OCI-LY3 (cell line): ENCODE measurements at regions not wholly inside any gene's neighbourhood (a gene's known extent, or its start where the extent isn't known, plus 50 kb on each side); places are given as distances from the start of the nearest gene placed in this dataset.
A peak's percentile ranks its signal among the peaks of the same experiment; 100 is the strongest.
"Not testable (repeated sequence)": the region's sequence is repeated elsewhere in the genome, so short reads cannot be mapped to it uniquely, and the experiment has no call there.

ENCODE experiments used
- H2AFZ ChIP-seq: fragments of 200-600, 300-600 bp; shearing (Covaris generic); 2 replicates; pipeline ENCODE4 v1.6.0; 2014; ENCODE audit warnings: antibody characterized with exemption, low read depth, low read length
- H3K27ac ChIP-seq: fragments of 200-600, 300-600 bp; sonication (generic); 2 replicates; pipeline ENCODE4 v1.5.1; 2014; ENCODE audit warnings: mild to moderate bottlenecking, low read length, moderate library complexity, mixed read lengths
- H3K27me3 ChIP-seq: fragments of 200-600, 300-600 bp; sonication (generic); 2 replicates; pipeline ENCODE4 v1.6.1; 2014; ENCODE audit warnings: low read depth, low read length, mixed read lengths
- H3K36me3 ChIP-seq: fragments of 200-600, 300-600 bp; sonication (generic); replicated peaks from 2 replicates; pipeline ENCODE3; 2014; ENCODE audit warnings: low read depth, low read length, mixed read lengths
- H3K4me1 ChIP-seq: fragments of 300-600, 200-600 bp; sonication (generic); 2 replicates; pipeline ENCODE4 v1.6.1; 2014; ENCODE audit warnings: low read length, mixed read lengths
- H3K4me2 ChIP-seq: fragments of 200-600, 300-600 bp; sonication (generic); 2 replicates; pipeline ENCODE4 v1.6.1; 2014; ENCODE audit warnings: low read length, mixed read lengths
- H3K4me3 ChIP-seq: fragments of 300-600, 200-600 bp; sonication (generic); 2 replicates; pipeline ENCODE4 v1.5.1; 2014; ENCODE audit warnings: antibody characterized with exemption, mild to moderate bottlenecking, low read length, moderate library complexity
- H3K79me2 ChIP-seq: fragments of 300-600, 200-600 bp; shearing (Covaris generic); 2 replicates; pipeline ENCODE4 v1.6.1; 2014; ENCODE audit warnings: mild to moderate bottlenecking, low read length, mixed read lengths
- H3K9ac ChIP-seq: fragments of 300-600, 200-600 bp; shearing (Covaris generic); 2 replicates; pipeline ENCODE4 v1.6.0; 2014; ENCODE audit warnings: mild to moderate bottlenecking, low read length, moderate library complexity
- H3K9me3 ChIP-seq: fragments of 200-600, 300-600 bp; shearing (Covaris generic); 2 replicates; pipeline ENCODE4 v1.6.1; 2014; ENCODE audit warnings: low read length, mixed read lengths; ENCODE audit not compliant: insufficient read depth
- H4K20me1 ChIP-seq: fragments of 200-600, 300-600 bp; sonication (generic); 2 replicates; pipeline ENCODE4 v1.6.1; 2016; ENCODE audit warnings: low read length, mixed read lengths; ENCODE audit not compliant: insufficient read depth

DNA sequence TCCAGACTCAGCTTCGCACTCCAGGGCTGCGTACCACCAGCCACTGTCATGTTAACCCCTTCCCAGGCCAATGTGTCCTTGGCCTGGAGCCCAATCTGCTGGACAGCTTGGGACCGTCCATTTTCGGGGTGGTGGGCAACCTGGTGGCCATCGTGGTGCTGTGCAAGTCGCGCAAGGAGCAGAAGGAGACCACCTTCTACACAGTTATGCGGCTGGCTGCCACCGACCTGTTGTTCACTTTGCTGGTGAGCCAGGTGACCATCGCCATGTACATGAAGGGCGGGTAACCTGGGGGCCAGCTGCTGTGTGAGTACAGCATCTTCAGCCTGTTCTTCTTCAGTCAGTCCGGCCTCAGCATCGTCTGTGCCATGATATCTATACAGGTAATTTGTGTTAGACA lies 90.3 kb upstream of the ZNG1F start:
- not testable (repeated sequence) for H3K36me3 ChIP-seq, H3K27ac ChIP-seq, H2AFZ ChIP-seq, H4K20me1 ChIP-seq, H3K9ac ChIP-seq, H3K4me2 ChIP-seq, H3K79me2 ChIP-seq, H3K4me1 ChIP-seq, H3K4me3 ChIP-seq, H3K27me3 ChIP-seq, H3K9me3 ChIP-seq

DNA sequence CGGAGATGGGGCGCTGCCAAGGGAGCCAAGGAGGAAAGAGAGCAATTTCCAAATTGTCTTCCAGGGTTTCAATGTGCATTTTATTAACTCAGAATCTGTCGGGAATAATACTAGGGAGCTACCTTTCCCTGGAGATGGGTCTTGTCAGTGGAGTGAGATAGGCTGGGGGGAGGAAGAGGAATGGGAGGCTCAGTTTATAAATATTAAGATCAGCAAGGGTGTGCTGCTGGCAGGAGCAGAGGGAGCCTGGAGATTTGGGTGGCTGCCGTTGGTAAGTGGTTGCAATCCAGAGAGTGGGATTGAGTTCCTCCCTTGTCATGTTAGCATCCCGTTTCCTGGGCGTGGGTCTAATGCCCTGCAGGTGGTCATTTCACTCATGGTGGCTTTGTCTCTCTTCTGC lies 89.9 kb upstream of the ZNG1F start:
- H3K9me3 ChIP-seq, H2AFZ ChIP-seq, H3K9ac ChIP-seq, H3K36me3 ChIP-seq, H3K4me1 ChIP-seq, H4K20me1 ChIP-seq, H3K4me3 ChIP-seq, H3K79me2 ChIP-seq, H3K27me3 ChIP-seq, H3K4me2 ChIP-seq, H3K27ac ChIP-seq: not testable (repeated sequence)

DNA sequence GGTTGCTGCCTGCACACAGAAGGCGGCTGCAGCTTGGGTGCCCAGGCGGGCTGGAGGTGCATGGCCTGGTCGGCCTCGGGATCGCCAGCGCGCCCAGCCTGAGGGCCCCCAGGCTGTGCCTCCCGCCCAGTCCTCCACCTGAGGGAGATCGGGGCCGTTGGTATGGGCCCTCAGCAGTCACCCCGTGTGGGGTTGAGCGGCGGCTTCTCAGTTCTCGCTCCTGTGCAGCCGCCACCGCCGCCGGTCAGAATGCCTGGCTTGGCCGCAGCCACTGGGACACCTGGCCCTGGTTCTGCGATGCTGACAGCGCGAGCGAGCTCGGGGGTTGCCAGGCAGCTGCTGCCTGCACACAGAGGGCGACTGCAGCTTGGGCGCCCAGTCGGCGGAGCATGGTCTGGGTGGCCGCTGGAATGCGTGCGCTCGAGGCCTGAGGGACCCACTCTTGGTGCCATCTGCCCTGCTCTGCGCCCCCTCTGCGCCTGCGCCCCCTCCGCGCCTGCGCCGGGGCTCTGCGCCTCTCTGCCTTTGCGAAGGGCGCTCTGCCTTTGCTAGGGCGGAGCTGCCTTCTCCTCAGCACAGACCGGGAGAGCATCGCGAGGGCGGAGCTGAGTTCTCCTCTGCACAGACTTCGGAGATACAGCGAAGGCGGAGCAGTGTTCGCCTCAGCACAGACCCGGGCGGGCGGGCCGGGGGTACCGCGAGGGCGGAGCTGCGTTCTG lies 84.6 kb upstream of the ZNG1F start:
- not testable (repeated sequence) for H3K27ac ChIP-seq, H3K9me3 ChIP-seq, H3K4me1 ChIP-seq, H2AFZ ChIP-seq, H4K20me1 ChIP-seq, H3K79me2 ChIP-seq, H3K27me3 ChIP-seq, H3K36me3 ChIP-seq
- Histone ChIP-seq H3K4me2 (peak overlapping the region; percentile 46), H3K9ac (peak overlapping the region; percentile 19; the same call in 1 of the 2 replicates), H3K4me3 (peak overlapping the region; percentile 67)

DNA sequence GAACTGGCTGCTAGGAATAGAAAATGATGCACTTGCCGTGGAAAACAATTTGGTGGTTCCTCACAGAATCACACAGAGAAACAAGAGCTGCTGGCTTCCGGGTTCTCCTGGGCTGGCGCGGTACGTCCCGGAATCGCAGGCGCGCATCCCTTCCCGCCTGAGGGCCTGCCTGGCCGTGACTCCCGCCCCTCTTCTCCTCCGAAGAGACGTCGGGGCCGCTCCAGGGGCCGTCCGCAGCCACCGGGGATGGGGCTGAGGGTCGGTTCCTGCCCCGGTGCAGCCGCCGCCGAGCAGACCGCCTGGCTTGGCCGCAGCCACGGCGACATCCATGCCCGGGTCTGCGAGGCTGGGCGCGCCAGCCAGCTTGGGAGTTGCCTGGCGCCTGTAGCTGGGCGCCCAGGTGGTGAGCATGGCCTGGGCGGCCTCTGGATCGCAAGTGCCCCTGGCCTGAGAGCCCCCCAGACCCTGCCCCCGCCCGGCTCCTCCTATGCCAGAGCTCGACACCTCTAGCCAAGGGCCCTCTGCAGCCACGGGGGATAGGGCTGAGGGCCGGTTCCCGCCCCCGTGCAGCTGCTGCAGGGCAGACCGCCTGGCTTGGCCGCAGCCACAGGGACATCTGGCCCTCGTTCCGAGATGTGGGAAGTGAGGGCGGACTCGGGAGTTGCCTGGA lies 83.9 kb upstream of the ZNG1F start:
- peak overlapping the region; percentile 77 for H3K4me3 ChIP-seq
- H3K27me3 ChIP-seq, H4K20me1 ChIP-seq, H3K9me3 ChIP-seq, H3K4me1 ChIP-seq, H3K36me3 ChIP-seq, H3K79me2 ChIP-seq: not testable (repeated sequence)
- peak overlapping the region; percentile 73 for H3K4me2 ChIP-seq
- H2AFZ ChIP-seq: 0 out of 2 replicates have a peak overlapping the region, but pooled peaks have one; percentile 65
- H3K27ac ChIP-seq: peak overlapping the region; percentile 64
- H3K9ac ChIP-seq: peak overlapping the region; percentile 74

DNA sequence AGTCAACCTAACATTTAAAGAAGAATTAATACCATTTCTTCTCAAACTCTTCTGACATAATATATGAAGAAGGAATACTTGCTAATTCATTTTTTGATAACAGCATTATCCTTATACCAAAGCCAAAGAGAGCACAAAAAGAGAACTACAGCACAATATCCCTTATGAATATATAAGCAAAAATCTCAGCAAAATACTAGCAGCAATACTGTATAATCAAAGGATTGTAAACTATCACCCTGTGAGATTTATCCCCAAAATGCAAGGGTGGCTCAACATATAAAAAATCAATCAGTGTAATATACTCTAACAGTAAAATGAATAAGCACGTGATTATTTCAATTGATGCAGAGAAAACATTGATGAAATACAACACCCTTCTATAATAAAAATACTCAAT lies 81.9 kb upstream of the ZNG1F start:
- not testable (repeated sequence) for H3K4me1 ChIP-seq, H2AFZ ChIP-seq, H3K9ac ChIP-seq, H3K4me2 ChIP-seq, H4K20me1 ChIP-seq, H3K36me3 ChIP-seq, H3K9me3 ChIP-seq, H3K27ac ChIP-seq, H3K4me3 ChIP-seq, H3K79me2 ChIP-seq, H3K27me3 ChIP-seq

DNA sequence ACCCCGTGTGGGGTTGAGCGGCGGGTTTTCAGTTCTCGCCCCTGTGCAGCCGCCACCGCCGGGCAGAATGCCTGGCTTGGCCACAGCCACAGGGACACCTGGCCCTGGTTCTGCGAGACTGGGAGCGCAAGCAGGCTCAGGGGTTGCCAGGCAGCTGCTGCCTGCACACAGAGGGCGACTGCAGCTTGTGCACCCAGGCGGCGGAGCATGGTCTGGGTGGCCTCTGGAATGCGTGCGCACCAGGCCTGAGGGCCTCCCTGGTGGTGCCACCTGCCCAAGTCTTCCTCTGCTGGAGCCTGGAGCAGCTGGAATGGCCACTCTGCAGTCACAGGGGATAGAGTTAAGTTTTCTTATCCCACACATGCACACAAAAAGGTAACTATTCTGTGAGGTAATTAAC lies 80.4 kb upstream of the ZNG1F start:
- H3K4me2 ChIP-seq, H3K36me3 ChIP-seq, H3K9me3 ChIP-seq, H3K9ac ChIP-seq, H2AFZ ChIP-seq, H3K27me3 ChIP-seq, H3K4me1 ChIP-seq, H3K79me2 ChIP-seq, H4K20me1 ChIP-seq, H3K4me3 ChIP-seq, H3K27ac ChIP-seq: not testable (repeated sequence)

DNA sequence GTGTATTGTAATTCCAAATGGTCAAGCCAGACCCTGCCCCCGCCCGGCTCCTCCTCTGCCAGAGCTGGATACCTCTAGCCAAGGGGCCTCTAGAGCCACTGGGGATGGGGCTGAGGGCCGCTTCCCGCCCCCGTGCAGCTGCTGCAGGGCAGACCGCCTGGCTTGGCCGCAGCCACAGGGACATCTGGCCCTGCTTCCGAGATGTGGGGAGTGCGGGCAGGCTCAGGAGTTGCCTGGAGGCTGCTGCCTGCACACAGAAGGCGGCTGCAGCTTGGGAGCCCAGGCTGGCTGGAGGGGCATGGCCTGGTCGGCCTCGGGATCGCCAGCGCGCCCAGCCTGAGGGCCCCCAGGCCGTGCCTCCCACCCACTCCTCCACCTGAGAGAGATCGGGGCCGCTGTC lies 79.9 kb upstream of the ZNG1F start:
- H3K4me2 ChIP-seq: not testable (repeated sequence)

DNA sequence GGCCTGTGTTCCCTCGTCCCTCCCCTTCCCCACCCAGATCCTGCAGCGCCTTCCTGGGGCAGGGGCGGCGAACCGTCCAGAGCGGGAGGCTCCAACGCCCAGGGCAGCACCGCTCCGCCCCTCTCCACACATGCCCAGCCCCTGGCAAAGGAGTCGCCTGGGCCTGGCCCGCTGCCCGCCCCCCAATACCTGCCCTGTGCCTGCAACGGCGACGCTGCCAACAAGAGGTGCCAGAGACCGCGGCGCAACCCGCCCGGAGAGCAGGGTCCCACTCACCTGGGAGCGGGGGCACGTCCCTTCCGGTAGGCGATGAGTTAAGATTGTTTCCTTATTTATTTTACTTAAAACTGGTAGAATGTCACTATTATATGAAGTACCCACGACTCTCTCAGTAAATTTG lies 77.5 kb upstream of the ZNG1F start:
- H3K36me3 ChIP-seq, H3K4me3 ChIP-seq, H3K4me1 ChIP-seq, H3K9me3 ChIP-seq, H3K27ac ChIP-seq, H3K27me3 ChIP-seq, H3K79me2 ChIP-seq, H2AFZ ChIP-seq, H3K9ac ChIP-seq, H4K20me1 ChIP-seq, H3K4me2 ChIP-seq: not testable (repeated sequence)

More for the DNA sequence above, 79.9 kb upstream of the ZNG1F start:
- H3K9me3 ChIP-seq, H2AFZ ChIP-seq, H3K4me3 ChIP-seq, H3K9ac ChIP-seq, H4K20me1 ChIP-seq, H3K27me3 ChIP-seq, H3K27ac ChIP-seq, H3K79me2 ChIP-seq, H3K4me1 ChIP-seq, H3K36me3 ChIP-seq: not testable (repeated sequence)

DNA sequence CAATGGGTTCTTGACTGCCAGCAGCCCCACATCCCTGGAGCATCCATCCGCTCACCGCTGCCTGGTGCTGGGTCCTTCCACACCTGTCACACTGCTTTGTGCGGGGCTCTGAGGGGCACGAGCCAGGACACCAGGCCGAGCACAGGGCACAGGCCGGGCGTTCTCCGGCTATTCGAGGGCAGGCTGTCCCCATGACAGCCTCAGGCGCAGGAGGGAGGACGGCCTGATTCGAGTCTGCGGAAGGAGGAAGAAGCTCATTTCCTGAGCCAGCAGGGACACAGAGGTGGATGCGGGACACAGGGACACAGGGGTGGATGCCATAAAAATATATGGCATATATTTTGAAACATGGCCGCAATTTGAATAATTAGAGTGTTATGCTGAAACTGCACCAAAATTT lies 76.9 kb upstream of the ZNG1F start:
- not testable (repeated sequence) for H3K4me2 ChIP-seq, H3K79me2 ChIP-seq, H3K4me1 ChIP-seq, H3K4me3 ChIP-seq, H3K9me3 ChIP-seq, H3K27me3 ChIP-seq, H2AFZ ChIP-seq, H3K9ac ChIP-seq, H3K27ac ChIP-seq, H4K20me1 ChIP-seq, H3K36me3 ChIP-seq

DNA sequence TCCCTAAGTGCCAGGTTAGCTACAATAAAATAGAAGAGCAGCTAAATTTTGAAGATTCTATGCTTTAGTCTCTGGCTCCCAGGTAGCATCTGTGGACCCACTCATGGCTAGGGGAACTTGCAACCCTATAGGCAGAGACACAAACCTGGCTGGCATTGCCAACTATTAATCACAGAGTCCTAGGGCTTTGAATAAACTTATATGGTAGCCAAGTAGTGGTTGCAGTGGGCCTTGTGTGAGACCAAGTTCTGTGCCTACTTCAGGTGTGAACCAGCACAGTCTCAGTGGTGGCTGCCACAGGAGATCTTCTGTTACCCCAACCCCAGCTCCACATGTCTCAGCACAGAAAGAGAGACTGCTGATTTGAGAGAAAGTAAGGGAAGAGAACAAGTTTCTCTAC lies 62.9 kb upstream of the ZNG1F start:
- H3K9me3 ChIP-seq, H3K4me2 ChIP-seq, H3K4me3 ChIP-seq, H3K4me1 ChIP-seq, H3K36me3 ChIP-seq, H3K9ac ChIP-seq, H3K27ac ChIP-seq, H3K27me3 ChIP-seq, H3K79me2 ChIP-seq, H4K20me1 ChIP-seq, H2AFZ ChIP-seq: not testable (repeated sequence)
